ENCODE measurements at regions not wholly inside any gene's neighbourhood (a gene's known extent, or its start where the extent isn't known, plus 50 kb on each side); places are given as distances from the start of the nearest gene placed in this dataset.

GRCh38 chr5:125006011-125006685, 259.7 kb upstream of the ZNF608 start (continued):
- TF ChIP-seq, protein P1, sequence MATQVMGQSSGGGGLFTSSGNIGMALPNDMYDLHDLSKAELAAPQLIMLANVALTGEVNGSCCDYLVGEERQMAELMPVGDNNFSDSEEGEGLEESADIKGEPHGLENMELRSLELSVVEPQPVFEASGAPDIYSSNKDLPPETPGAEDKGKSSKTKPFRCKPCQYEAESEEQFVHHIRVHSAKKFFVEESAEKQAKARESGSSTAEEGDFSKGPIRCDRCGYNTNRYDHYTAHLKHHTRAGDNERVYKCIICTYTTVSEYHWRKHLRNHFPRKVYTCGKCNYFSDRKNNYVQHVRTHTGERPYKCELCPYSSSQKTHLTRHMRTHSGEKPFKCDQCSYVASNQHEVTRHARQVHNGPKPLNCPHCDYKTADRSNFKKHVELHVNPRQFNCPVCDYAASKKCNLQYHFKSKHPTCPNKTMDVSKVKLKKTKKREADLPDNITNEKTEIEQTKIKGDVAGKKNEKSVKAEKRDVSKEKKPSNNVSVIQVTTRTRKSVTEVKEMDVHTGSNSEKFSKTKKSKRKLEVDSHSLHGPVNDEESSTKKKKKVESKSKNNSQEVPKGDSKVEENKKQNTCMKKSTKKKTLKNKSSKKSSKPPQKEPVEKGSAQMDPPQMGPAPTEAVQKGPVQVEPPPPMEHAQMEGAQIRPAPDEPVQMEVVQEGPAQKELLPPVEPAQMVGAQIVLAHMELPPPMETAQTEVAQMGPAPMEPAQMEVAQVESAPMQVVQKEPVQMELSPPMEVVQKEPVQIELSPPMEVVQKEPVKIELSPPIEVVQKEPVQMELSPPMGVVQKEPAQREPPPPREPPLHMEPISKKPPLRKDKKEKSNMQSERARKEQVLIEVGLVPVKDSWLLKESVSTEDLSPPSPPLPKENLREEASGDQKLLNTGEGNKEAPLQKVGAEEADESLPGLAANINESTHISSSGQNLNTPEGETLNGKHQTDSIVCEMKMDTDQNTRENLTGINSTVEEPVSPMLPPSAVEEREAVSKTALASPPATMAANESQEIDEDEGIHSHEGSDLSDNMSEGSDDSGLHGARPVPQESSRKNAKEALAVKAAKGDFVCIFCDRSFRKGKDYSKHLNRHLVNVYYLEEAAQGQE (IDR thresholded peaks at IDR 0.05; ENCODE audit: low read depth, low read length) = no peak
- TF ChIP-seq ELK1 (IDR thresholded peaks at IDR 0.05; ENCODE audit: low read depth, low read length) = no peak
- TF ChIP-seq, protein P2, sequence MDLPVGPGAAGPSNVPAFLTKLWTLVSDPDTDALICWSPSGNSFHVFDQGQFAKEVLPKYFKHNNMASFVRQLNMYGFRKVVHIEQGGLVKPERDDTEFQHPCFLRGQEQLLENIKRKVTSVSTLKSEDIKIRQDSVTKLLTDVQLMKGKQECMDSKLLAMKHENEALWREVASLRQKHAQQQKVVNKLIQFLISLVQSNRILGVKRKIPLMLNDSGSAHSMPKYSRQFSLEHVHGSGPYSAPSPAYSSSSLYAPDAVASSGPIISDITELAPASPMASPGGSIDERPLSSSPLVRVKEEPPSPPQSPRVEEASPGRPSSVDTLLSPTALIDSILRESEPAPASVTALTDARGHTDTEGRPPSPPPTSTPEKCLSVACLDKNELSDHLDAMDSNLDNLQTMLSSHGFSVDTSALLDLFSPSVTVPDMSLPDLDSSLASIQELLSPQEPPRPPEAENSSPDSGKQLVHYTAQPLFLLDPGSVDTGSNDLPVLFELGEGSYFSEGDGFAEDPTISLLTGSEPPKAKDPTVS (IDR thresholded peaks at IDR 0.05; ENCODE audit: low read depth, low read length) = no peak
- no peak for TF ChIP-seq HDGF (IDR thresholded peaks at IDR 0.05)
- TF ChIP-seq SIN3A (IDR thresholded peaks at IDR 0.05; ENCODE audit: low read depth, low read length) = no peak
- TF ChIP-seq MTA3 (IDR thresholded peaks at IDR 0.05; ENCODE audit: borderline replicate concordance, low read length) = peak; percentile 89
- no peak for TF ChIP-seq TARDBP (IDR thresholded peaks at IDR 0.05; ENCODE audit: borderline replicate concordance)
- TF ChIP-seq WRNIP1 (IDR thresholded peaks at IDR 0.05; ENCODE audit: borderline replicate concordance, low read depth, low read length) = 0 out of 2 replicates have a peak, but pooled peaks have one; percentile 48
- TF ChIP-seq ZZZ3 (IDR thresholded peaks at IDR 0.05; ENCODE audit: control insufficient read depth, insufficient read length, low read depth) = no peak
- peak; percentile 49 to 54; a peak in 2 of 4 replicates for TF ChIP-seq BHLHE40 (IDR thresholded peaks at IDR 0.05; ENCODE audit: borderline replicate concordance in 1 of 2, low read depth in 2 of 2, low read length in 1 of 2)
- TF ChIP-seq RB1 (IDR thresholded peaks at IDR 0.05; ENCODE audit: borderline replicate concordance) = 0 out of 2 replicates have a peak, but pooled peaks have one; percentile 43
- TF ChIP-seq, protein P3, sequence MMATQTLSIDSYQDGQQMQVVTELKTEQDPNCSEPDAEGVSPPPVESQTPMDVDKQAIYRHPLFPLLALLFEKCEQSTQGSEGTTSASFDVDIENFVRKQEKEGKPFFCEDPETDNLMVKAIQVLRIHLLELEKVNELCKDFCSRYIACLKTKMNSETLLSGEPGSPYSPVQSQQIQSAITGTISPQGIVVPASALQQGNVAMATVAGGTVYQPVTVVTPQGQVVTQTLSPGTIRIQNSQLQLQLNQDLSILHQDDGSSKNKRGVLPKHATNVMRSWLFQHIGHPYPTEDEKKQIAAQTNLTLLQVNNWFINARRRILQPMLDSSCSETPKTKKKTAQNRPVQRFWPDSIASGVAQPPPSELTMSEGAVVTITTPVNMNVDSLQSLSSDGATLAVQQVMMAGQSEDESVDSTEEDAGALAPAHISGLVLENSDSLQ (IDR thresholded peaks at IDR 0.05) = 0 out of 2 replicates have a peak, but pooled peaks have one; percentile 27
- TF ChIP-seq, protein P4, sequence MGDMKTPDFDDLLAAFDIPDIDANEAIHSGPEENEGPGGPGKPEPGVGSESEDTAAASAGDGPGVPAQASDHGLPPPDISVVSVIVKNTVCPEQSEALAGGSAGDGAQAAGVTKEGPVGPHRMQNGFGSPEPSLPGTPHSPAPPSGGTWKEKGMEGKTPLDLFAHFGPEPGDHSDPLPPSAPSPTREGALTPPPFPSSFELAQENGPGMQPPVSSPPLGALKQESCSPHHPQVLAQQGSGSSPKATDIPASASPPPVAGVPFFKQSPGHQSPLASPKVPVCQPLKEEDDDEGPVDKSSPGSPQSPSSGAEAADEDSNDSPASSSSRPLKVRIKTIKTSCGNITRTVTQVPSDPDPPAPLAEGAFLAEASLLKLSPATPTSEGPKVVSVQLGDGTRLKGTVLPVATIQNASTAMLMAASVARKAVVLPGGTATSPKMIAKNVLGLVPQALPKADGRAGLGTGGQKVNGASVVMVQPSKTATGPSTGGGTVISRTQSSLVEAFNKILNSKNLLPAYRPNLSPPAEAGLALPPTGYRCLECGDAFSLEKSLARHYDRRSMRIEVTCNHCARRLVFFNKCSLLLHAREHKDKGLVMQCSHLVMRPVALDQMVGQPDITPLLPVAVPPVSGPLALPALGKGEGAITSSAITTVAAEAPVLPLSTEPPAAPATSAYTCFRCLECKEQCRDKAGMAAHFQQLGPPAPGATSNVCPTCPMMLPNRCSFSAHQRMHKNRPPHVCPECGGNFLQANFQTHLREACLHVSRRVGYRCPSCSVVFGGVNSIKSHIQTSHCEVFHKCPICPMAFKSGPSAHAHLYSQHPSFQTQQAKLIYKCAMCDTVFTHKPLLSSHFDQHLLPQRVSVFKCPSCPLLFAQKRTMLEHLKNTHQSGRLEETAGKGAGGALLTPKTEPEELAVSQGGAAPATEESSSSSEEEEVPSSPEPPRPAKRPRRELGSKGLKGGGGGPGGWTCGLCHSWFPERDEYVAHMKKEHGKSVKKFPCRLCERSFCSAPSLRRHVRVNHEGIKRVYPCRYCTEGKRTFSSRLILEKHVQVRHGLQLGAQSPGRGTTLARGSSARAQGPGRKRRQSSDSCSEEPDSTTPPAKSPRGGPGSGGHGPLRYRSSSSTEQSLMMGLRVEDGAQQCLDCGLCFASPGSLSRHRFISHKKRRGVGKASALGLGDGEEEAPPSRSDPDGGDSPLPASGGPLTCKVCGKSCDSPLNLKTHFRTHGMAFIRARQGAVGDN (IDR thresholded peaks at IDR 0.05) = no peak
- TF ChIP-seq RUNX3 (IDR thresholded peaks at IDR 0.05; ENCODE audit: low read length) = peak; percentile 94
- no peak for TF ChIP-seq EZH2 (IDR thresholded peaks at IDR 0.05; ENCODE audit: borderline replicate concordance, control insufficient read depth, low read depth, low read length)
- TF ChIP-seq STAT3 (IDR thresholded peaks at IDR 0.05; ENCODE audit: low read depth, low read length) = no peak

All from GM12878 (cell line).